Neural cell (in vitro differentiated cells): ENCODE measurements at regions not wholly inside any gene's neighbourhood (a gene's known extent, or its start where the extent isn't known, plus 50 kb on each side); places are given as distances from the start of the nearest gene placed in this dataset.

ENCODE experiments used
- H2AFZ ChIP-seq: fragments of 200-600, 300-800 bp; sonication (generic), shearing (Covaris generic); 2 replicates; pipeline ENCODE4 v1.6.0; 2014; ENCODE audit warnings: low read depth, mild to moderate bottlenecking, antibody characterized with exemption, low read length, moderate library complexity
- H3F3A ChIP-seq: fragments of 200-600 bp; shearing (Covaris generic); 2 replicates; pipeline ENCODE4 v1.6.1; 2016; ENCODE audit warnings: mild to moderate bottlenecking, moderate library complexity, mixed read lengths, antibody characterized with exemption, low read length; ENCODE audit not compliant: insufficient read depth, poor library complexity, severe bottlenecking
- H3K27ac ChIP-seq: fragments of 200-600, 300-800 bp; sonication (generic), shearing (Covaris generic); 2 replicates; pipeline ENCODE4 v1.5.1; 2014; ENCODE audit warnings: mild to moderate bottlenecking, low read length, moderate library complexity
- H3K27me3 ChIP-seq: fragments of 300-800, 200-600 bp; sonication (generic), shearing (Covaris generic); 2 replicates; pipeline ENCODE4 v1.6.0; 2014; ENCODE audit warnings: mild to moderate bottlenecking, low read depth, low read length, moderate library complexity; ENCODE audit not compliant: insufficient read depth
- H3K36me3 ChIP-seq: fragments of 300-800, 200-600 bp; sonication (generic), shearing (Covaris generic); 2 replicates; pipeline ENCODE4 v1.5.1; 2014; ENCODE audit warnings: mild to moderate bottlenecking, antibody characterized with exemption, low read length, moderate library complexity; ENCODE audit not compliant: insufficient read depth
- H3K4me2 ChIP-seq: fragments of 300-800, 200-600 bp; sonication (generic), shearing (Covaris generic); 2 replicates; pipeline ENCODE4 v1.6.0; 2014; ENCODE audit warnings: mild to moderate bottlenecking, low read length
- H3K4me3 ChIP-seq: fragments of 300-800, 200-600 bp; sonication (generic), shearing (Covaris generic); 2 replicates; pipeline ENCODE4 v1.5.1; 2014; ENCODE audit warnings: mild to moderate bottlenecking, low read length, moderate library complexity
- H3K79me2 ChIP-seq: fragments of 200-600 bp; shearing (Covaris generic); replicated peaks from 2 replicates; pipeline ENCODE4 v1.6.0; 2014; ENCODE audit warnings: mild to moderate bottlenecking, low read length, moderate library complexity; ENCODE audit not compliant: insufficient read depth
- H3K9ac ChIP-seq: fragments of 300-800, 200-600 bp; sonication (generic), shearing (Covaris generic); 2 replicates; pipeline ENCODE4 v1.6.1; 2016; ENCODE audit warnings: mild to moderate bottlenecking, low read length, mixed read lengths
- H3K9me2 ChIP-seq: fragments of 200-600 bp; shearing (Covaris generic); 2 replicates; pipeline ENCODE4 v1.6.1; 2016; ENCODE audit warnings: mild to moderate bottlenecking, low read length, mixed read lengths; ENCODE audit not compliant: insufficient read depth
- H3K9me3 ChIP-seq: fragments of 200-600, 300-800 bp; sonication (generic), shearing (Covaris generic); 2 replicates; pipeline ENCODE4 v1.6.1; 2016; ENCODE audit warnings: mild to moderate bottlenecking, mixed run types, low read length, moderate library complexity, mixed read lengths
- H4K20me1 ChIP-seq: fragments of 200-600 bp; shearing (Covaris generic); 2 replicates; pipeline ENCODE4 v1.6.1; 2016; ENCODE audit warnings: mild to moderate bottlenecking, mixed run types; ENCODE audit not compliant: insufficient read depth
- EP300 ChIP-seq: fragments of 450-650 bp; conservative IDR thresholded peaks from 2 replicates; pipeline ENCODE4 v1.6.1; 2014; ENCODE audit warnings: antibody characterized with exemption, mild to moderate bottlenecking, moderate library complexity; ENCODE audit not compliant: poor library complexity, severe bottlenecking
- EZH2 ChIP-seq: fragments of 200-600, 300-800 bp; shearing (Covaris generic), sonication (generic); IDR thresholded peaks from 2 replicates; pipeline ENCODE4 v1.6.1; 2014; ENCODE audit warnings: antibody characterized with exemption, low read length, borderline replicate concordance, mild to moderate bottlenecking; ENCODE audit not compliant: insufficient read depth, poor library complexity, severe bottlenecking
- MXI1 ChIP-seq: fragments of 450-650 bp; conservative IDR thresholded peaks from 2 replicates; pipeline ENCODE4 v1.6.1; 2014; ENCODE audit warnings: antibody characterized with exemption, mild to moderate bottlenecking; ENCODE audit not compliant: poor library complexity, severe bottlenecking
- POLR2AphosphoS5 ChIP-seq: IDR thresholded peaks from 2 replicates; pipeline ENCODE4 v1.6.1; 2012
- RAD21 ChIP-seq: fragments of 450-650 bp; conservative IDR thresholded peaks from 2 replicates; pipeline ENCODE4 v1.6.1; 2014; ENCODE audit warnings: antibody characterized with exemption, mild to moderate bottlenecking, moderate library complexity
- REST ChIP-seq: IDR thresholded peaks from 2 replicates; pipeline ENCODE4 v1.6.1; 2012; ENCODE audit warnings: borderline replicate concordance
- SMC3 ChIP-seq: fragments of 450-650 bp; conservative IDR thresholded peaks from 2 replicates; pipeline ENCODE4 v1.6.1; 2014; ENCODE audit warnings: antibody characterized with exemption, mild to moderate bottlenecking, moderate library complexity; ENCODE audit not compliant: poor library complexity
- TF ChIP-seq, protein P1 (sequence below): fragments of 450-650 bp; IDR thresholded peaks from 2 replicates; pipeline ENCODE4 v1.5.1; 2014; ENCODE audit warnings: antibody characterized with exemption, mild to moderate bottlenecking, moderate library complexity; ENCODE audit not compliant: poor library complexity, severe bottlenecking

DNA sequence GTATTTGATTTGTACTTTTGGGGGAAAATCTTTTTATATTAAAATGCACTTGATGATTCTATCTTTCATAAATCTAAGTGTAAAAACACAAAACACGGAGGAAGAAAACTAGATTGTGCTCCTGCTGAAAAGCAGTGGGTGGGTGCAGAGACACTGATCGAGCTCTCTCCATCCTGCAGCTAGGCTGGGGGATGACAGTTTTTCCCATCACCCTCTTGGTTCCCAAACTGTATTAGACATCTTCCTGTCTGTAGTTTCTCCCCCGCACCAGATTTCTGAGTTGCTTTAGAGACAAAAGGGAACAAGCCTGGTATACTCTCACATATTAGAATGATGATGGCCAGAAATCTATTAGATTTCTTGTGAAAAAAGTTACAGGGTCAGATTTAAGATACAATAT, 99.6 kb downstream of the FAM114A2 start:
- Histone ChIP-seq H3K9me3 (no peaks in the 10 kb centered on the region), H3K79me2 (no peaks in the 10 kb centered on the region), H3F3A (no peaks in the 10 kb centered on the region), H3K4me3 (no peak overlapping the region), H3K9ac (no peak overlapping the region), H3K27ac (no peak overlapping the region), H2AFZ (no peak overlapping the region), H3K4me2 (no peak overlapping the region), H3K9me2 (no peaks in the 10 kb centered on the region), H3K36me3 (no peaks in the 10 kb centered on the region), H4K20me1 (no peaks in the 10 kb centered on the region), H3K27me3 (no peaks in the 10 kb centered on the region)
- TF ChIP-seq POLR2AphosphoS5 (no peak), EZH2 (no peak), RAD21 (no peak), EP300 (no peak), REST (no peak)
- TF ChIP-seq, protein P1, sequence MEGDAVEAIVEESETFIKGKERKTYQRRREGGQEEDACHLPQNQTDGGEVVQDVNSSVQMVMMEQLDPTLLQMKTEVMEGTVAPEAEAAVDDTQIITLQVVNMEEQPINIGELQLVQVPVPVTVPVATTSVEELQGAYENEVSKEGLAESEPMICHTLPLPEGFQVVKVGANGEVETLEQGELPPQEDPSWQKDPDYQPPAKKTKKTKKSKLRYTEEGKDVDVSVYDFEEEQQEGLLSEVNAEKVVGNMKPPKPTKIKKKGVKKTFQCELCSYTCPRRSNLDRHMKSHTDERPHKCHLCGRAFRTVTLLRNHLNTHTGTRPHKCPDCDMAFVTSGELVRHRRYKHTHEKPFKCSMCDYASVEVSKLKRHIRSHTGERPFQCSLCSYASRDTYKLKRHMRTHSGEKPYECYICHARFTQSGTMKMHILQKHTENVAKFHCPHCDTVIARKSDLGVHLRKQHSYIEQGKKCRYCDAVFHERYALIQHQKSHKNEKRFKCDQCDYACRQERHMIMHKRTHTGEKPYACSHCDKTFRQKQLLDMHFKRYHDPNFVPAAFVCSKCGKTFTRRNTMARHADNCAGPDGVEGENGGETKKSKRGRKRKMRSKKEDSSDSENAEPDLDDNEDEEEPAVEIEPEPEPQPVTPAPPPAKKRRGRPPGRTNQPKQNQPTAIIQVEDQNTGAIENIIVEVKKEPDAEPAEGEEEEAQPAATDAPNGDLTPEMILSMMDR, result no peak

GRCh38 chr5:153938191-153938842, 100.4 kb downstream of the FAM114A2 start:
- Histone ChIP-seq H3K79me2 (no peaks in the 10 kb centered on the region), H3F3A (no peaks in the 10 kb centered on the region), H3K27ac (no peak overlapping the region), H3K36me3 (no peaks in the 10 kb centered on the region), H4K20me1 (no peaks in the 10 kb centered on the region), H3K4me2 (no peak overlapping the region), H3K9me2 (no peaks in the 10 kb centered on the region), H3K9ac (no peak overlapping the region), H3K4me3 (no peak overlapping the region), H3K9me3 (no peaks in the 10 kb centered on the region), H3K27me3 (no peaks in the 10 kb centered on the region), H2AFZ (no peak overlapping the region)
- TF ChIP-seq EP300 (no peak), RAD21 (no peak), REST (no peak), POLR2AphosphoS5 (no peak), SMC3 (no peak), MXI1 (no peak)
